ENCODE measurements at regions not wholly inside any gene's neighbourhood (a gene's known extent, or its start where the extent isn't known, plus 50 kb on each side); places are given as distances from the start of the nearest gene placed in this dataset.

DNA sequence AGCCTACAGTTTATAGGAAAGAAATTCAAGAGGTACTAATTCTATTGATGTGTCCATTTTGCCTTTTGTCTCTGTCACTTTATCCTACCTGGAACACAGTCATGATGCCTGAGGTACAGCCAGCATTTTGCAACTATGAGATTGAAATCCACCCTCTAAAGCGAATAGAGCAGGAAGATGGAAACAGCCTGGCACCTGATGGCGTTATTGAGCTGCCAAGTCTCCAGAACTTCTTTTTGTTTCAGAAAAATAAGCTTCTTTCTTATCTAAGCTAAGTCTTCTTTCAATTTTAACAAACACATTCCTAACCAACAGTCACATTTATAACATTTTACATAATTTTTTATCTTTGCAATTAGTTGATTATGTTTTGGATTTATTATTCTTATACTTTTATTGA, 182.1 kb downstream of the PAWR start:
- no peaks in the 10 kb centered on the region for H3K4me1 ChIP-seq (ENCODE audit: control insufficient read depth, insufficient read depth, low read length)
- ChIA-PET CTCF (no interaction called here), POLR2A (no interaction called here)
- ATAC-seq (no peak), DNase-seq (ENCODE audit: low read depth, low spot score) (no peak)
- H3K36me3 ChIP-seq (ENCODE audit: control insufficient read depth, insufficient read depth, low read length) = no peaks in the 10 kb centered on the region
- TF ChIP-seq POLR2AphosphoS5 (IDR thresholded peaks at IDR 0.05; ENCODE audit: low read depth, low read length) = no peak
- TF ChIP-seq TCF7L2 (IDR thresholded peaks at IDR 0.05; ENCODE audit: low read depth, low read length) = no peak
- TF ChIP-seq SIN3A (IDR thresholded peaks at IDR 0.05; ENCODE audit: borderline replicate concordance, insufficient read depth, low read depth, low read length) = no peak
- TF ChIP-seq, protein P1, sequence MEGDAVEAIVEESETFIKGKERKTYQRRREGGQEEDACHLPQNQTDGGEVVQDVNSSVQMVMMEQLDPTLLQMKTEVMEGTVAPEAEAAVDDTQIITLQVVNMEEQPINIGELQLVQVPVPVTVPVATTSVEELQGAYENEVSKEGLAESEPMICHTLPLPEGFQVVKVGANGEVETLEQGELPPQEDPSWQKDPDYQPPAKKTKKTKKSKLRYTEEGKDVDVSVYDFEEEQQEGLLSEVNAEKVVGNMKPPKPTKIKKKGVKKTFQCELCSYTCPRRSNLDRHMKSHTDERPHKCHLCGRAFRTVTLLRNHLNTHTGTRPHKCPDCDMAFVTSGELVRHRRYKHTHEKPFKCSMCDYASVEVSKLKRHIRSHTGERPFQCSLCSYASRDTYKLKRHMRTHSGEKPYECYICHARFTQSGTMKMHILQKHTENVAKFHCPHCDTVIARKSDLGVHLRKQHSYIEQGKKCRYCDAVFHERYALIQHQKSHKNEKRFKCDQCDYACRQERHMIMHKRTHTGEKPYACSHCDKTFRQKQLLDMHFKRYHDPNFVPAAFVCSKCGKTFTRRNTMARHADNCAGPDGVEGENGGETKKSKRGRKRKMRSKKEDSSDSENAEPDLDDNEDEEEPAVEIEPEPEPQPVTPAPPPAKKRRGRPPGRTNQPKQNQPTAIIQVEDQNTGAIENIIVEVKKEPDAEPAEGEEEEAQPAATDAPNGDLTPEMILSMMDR (IDR thresholded peaks at IDR 0.05) = no peak; the same call in 1 of the 2 replicates
- TF ChIP-seq, protein P2, sequence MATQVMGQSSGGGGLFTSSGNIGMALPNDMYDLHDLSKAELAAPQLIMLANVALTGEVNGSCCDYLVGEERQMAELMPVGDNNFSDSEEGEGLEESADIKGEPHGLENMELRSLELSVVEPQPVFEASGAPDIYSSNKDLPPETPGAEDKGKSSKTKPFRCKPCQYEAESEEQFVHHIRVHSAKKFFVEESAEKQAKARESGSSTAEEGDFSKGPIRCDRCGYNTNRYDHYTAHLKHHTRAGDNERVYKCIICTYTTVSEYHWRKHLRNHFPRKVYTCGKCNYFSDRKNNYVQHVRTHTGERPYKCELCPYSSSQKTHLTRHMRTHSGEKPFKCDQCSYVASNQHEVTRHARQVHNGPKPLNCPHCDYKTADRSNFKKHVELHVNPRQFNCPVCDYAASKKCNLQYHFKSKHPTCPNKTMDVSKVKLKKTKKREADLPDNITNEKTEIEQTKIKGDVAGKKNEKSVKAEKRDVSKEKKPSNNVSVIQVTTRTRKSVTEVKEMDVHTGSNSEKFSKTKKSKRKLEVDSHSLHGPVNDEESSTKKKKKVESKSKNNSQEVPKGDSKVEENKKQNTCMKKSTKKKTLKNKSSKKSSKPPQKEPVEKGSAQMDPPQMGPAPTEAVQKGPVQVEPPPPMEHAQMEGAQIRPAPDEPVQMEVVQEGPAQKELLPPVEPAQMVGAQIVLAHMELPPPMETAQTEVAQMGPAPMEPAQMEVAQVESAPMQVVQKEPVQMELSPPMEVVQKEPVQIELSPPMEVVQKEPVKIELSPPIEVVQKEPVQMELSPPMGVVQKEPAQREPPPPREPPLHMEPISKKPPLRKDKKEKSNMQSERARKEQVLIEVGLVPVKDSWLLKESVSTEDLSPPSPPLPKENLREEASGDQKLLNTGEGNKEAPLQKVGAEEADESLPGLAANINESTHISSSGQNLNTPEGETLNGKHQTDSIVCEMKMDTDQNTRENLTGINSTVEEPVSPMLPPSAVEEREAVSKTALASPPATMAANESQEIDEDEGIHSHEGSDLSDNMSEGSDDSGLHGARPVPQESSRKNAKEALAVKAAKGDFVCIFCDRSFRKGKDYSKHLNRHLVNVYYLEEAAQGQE (IDR thresholded peaks at IDR 0.05; ENCODE audit: insufficient read depth in 1 of 2, low read depth in 2 of 2, low read length in 1 of 2) = no peak
- no peaks in the 10 kb centered on the region for H3K27me3 ChIP-seq (ENCODE audit: control insufficient read depth, insufficient read depth, low read length)
- intact Hi-C loops (cut with micrococcal nuclease; ENCODE audit: unreplicated experiment) (no loop called here), in situ Hi-C loops (cut with HindIII; ENCODE audit: low pct_unique_long_range_greater_than_20kb, low sequenced_read_pairs) (no loop called here)
- BruUV-seq (replicated peaks) = no TSS peak
- no peak overlapping the region for H3K27ac ChIP-seq (ENCODE audit: low read length)
- no peak overlapping the region for H3K4me3 ChIP-seq (ENCODE audit: low read depth in 2 of 2, low read length in 2 of 2)
- H3K9me3 ChIP-seq (ENCODE audit: control insufficient read depth, insufficient read depth, low read depth, low read length) = no peaks in the 10 kb centered on the region

Data from Panc1 (cell line).